ENCODE measurements at regions not wholly inside any gene's neighbourhood (a gene's known extent, or its start where the extent isn't known, plus 50 kb on each side); places are given as distances from the start of the nearest gene placed in this dataset.

- TF ChIP-seq EZH2 (IDR thresholded peaks at IDR 0.05; ENCODE audit: low read depth, low read length, severe bottlenecking) (no peak), CTCF (IDR thresholded peaks at IDR 0.05; ENCODE audit: control extremely low read depth in 1 of 3, insufficient read depth in 1 of 3, low read depth in 1 of 3, low read length in 3 of 3) (no peak), JUND (IDR thresholded peaks at IDR 0.05; ENCODE audit: low read length) (no peak), POLR2AphosphoS5 (IDR thresholded peaks at IDR 0.05; ENCODE audit: low read depth, low read length) (no peak), HDAC6 (IDR thresholded peaks at IDR 0.05; ENCODE audit: low read depth, low read length) (no peak), TCF12 (IDR thresholded peaks at IDR 0.05; ENCODE audit: low read depth, low read length) (no peak)
These were observed 479.0 kb downstream of the CYLC2 start for GRCh38 chr9:103474156-103474555.
